ENCODE measurements at regions not wholly inside any gene's neighbourhood (a gene's known extent, or its start where the extent isn't known, plus 50 kb on each side); places are given as distances from the start of the nearest gene placed in this dataset.

DNA sequence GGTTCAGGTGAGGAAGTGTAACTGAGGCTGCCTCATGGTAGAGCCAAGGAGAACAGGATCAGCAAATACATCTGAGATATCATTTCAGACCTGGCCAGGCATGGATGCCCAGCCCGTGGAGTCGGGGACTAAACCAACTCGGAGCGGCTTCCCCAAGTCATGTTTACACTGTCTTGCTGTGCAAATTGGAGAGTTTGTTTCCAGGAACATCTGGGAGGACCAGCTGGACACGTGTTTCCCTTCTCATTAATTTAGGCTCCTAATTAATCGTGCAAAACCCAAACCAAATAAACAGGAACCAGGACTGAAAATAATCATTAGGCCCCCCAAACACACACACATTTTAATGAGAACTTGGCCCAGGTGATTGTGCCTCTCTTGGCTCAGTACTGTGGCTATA, 70.9 kb upstream of the SALL1 start (continued):
- TF ChIP-seq, protein P1, sequence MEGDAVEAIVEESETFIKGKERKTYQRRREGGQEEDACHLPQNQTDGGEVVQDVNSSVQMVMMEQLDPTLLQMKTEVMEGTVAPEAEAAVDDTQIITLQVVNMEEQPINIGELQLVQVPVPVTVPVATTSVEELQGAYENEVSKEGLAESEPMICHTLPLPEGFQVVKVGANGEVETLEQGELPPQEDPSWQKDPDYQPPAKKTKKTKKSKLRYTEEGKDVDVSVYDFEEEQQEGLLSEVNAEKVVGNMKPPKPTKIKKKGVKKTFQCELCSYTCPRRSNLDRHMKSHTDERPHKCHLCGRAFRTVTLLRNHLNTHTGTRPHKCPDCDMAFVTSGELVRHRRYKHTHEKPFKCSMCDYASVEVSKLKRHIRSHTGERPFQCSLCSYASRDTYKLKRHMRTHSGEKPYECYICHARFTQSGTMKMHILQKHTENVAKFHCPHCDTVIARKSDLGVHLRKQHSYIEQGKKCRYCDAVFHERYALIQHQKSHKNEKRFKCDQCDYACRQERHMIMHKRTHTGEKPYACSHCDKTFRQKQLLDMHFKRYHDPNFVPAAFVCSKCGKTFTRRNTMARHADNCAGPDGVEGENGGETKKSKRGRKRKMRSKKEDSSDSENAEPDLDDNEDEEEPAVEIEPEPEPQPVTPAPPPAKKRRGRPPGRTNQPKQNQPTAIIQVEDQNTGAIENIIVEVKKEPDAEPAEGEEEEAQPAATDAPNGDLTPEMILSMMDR (conservative IDR thresholded peaks at IDR 0.05; ENCODE audit: low read depth in 2 of 2) = no peak
- no peak for TF ChIP-seq STAT1 (IDR thresholded peaks at IDR 0.05; ENCODE audit: unreplicated experiment)
- TF ChIP-seq, protein P2, sequence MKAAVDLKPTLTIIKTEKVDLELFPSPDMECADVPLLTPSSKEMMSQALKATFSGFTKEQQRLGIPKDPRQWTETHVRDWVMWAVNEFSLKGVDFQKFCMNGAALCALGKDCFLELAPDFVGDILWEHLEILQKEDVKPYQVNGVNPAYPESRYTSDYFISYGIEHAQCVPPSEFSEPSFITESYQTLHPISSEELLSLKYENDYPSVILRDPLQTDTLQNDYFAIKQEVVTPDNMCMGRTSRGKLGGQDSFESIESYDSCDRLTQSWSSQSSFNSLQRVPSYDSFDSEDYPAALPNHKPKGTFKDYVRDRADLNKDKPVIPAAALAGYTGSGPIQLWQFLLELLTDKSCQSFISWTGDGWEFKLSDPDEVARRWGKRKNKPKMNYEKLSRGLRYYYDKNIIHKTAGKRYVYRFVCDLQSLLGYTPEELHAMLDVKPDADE (IDR thresholded peaks at IDR 0.05) = no peak

- Histone ChIP-seq H3K9me2 (ENCODE audit: insufficient read depth) (0 out of 2 replicates have a peak, but pooled peaks cover 4% of the 10 kb centered on the region), H3K4me1 (ENCODE audit: insufficient read depth) (no peaks in the 10 kb centered on the region), H3K4me3 (no peak overlapping the region), H3F3A (replicated peaks; ENCODE audit: low read depth) (no peaks in the 10 kb centered on the region), H3K36me3 (ENCODE audit: insufficient read depth) (no peaks in the 10 kb centered on the region), H2AFZ (no peak overlapping the region), H3K27ac (ENCODE audit: low read depth) (no peak overlapping the region), H4K20me1 (replicated peaks; ENCODE audit: insufficient read depth) (no peaks in the 10 kb centered on the region), H3K4me2 (no peak overlapping the region), H3K27me3 (ENCODE audit: insufficient read depth) (no peaks in the 10 kb centered on the region), H3K79me2 (replicated peaks; ENCODE audit: insufficient read depth) (no peaks in the 10 kb centered on the region)
- Mint-ChIP-seq H3K36me3 (ENCODE audit: low read depth) (peaks cover under 1% of the 10 kb centered on the region; the same call in 1 of the 3 replicates), H3K9me3 (peaks cover under 1% of the 10 kb centered on the region), H3K4me1 (peaks cover 3% of the 10 kb centered on the region; the same call in 2 of the 3 replicates), H3K4me3 (no peak overlapping the region), H3K27me3 (ENCODE audit: insufficient read depth, low read depth, poor library complexity) (no peaks in the 10 kb centered on the region), H3K27ac (no peak overlapping the region)
- ATAC-seq (no peak), DNase-seq (ENCODE audit: low spot score) (no peak)
- no peak for TF ChIP-seq CREB1 (CRISPR knock-in tag; IDR thresholded peaks at IDR 0.05; ENCODE audit: low read depth)
- TF ChIP-seq EZH2phosphoT487 (IDR thresholded peaks at IDR 0.05; ENCODE audit: unreplicated experiment) = no peak
- no peak for TF ChIP-seq EZH2 (IDR thresholded peaks at IDR 0.05; ENCODE audit: low read depth, unreplicated experiment)
- TF ChIP-seq ZNF331 (CRISPR knock-in tag; IDR thresholded peaks at IDR 0.05; ENCODE audit: low read depth) = no peak
- TF ChIP-seq NANOG (IDR thresholded peaks at IDR 0.05; ENCODE audit: borderline replicate concordance) = no peak
- TF ChIP-seq, protein P3, sequence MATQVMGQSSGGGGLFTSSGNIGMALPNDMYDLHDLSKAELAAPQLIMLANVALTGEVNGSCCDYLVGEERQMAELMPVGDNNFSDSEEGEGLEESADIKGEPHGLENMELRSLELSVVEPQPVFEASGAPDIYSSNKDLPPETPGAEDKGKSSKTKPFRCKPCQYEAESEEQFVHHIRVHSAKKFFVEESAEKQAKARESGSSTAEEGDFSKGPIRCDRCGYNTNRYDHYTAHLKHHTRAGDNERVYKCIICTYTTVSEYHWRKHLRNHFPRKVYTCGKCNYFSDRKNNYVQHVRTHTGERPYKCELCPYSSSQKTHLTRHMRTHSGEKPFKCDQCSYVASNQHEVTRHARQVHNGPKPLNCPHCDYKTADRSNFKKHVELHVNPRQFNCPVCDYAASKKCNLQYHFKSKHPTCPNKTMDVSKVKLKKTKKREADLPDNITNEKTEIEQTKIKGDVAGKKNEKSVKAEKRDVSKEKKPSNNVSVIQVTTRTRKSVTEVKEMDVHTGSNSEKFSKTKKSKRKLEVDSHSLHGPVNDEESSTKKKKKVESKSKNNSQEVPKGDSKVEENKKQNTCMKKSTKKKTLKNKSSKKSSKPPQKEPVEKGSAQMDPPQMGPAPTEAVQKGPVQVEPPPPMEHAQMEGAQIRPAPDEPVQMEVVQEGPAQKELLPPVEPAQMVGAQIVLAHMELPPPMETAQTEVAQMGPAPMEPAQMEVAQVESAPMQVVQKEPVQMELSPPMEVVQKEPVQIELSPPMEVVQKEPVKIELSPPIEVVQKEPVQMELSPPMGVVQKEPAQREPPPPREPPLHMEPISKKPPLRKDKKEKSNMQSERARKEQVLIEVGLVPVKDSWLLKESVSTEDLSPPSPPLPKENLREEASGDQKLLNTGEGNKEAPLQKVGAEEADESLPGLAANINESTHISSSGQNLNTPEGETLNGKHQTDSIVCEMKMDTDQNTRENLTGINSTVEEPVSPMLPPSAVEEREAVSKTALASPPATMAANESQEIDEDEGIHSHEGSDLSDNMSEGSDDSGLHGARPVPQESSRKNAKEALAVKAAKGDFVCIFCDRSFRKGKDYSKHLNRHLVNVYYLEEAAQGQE (IDR thresholded peaks at IDR 0.05; ENCODE audit: unreplicated experiment) = no peak
- no peak for TF ChIP-seq STAT1 (IDR thresholded peaks at IDR 0.05; ENCODE audit: unreplicated experiment)
- TF ChIP-seq, protein P4, sequence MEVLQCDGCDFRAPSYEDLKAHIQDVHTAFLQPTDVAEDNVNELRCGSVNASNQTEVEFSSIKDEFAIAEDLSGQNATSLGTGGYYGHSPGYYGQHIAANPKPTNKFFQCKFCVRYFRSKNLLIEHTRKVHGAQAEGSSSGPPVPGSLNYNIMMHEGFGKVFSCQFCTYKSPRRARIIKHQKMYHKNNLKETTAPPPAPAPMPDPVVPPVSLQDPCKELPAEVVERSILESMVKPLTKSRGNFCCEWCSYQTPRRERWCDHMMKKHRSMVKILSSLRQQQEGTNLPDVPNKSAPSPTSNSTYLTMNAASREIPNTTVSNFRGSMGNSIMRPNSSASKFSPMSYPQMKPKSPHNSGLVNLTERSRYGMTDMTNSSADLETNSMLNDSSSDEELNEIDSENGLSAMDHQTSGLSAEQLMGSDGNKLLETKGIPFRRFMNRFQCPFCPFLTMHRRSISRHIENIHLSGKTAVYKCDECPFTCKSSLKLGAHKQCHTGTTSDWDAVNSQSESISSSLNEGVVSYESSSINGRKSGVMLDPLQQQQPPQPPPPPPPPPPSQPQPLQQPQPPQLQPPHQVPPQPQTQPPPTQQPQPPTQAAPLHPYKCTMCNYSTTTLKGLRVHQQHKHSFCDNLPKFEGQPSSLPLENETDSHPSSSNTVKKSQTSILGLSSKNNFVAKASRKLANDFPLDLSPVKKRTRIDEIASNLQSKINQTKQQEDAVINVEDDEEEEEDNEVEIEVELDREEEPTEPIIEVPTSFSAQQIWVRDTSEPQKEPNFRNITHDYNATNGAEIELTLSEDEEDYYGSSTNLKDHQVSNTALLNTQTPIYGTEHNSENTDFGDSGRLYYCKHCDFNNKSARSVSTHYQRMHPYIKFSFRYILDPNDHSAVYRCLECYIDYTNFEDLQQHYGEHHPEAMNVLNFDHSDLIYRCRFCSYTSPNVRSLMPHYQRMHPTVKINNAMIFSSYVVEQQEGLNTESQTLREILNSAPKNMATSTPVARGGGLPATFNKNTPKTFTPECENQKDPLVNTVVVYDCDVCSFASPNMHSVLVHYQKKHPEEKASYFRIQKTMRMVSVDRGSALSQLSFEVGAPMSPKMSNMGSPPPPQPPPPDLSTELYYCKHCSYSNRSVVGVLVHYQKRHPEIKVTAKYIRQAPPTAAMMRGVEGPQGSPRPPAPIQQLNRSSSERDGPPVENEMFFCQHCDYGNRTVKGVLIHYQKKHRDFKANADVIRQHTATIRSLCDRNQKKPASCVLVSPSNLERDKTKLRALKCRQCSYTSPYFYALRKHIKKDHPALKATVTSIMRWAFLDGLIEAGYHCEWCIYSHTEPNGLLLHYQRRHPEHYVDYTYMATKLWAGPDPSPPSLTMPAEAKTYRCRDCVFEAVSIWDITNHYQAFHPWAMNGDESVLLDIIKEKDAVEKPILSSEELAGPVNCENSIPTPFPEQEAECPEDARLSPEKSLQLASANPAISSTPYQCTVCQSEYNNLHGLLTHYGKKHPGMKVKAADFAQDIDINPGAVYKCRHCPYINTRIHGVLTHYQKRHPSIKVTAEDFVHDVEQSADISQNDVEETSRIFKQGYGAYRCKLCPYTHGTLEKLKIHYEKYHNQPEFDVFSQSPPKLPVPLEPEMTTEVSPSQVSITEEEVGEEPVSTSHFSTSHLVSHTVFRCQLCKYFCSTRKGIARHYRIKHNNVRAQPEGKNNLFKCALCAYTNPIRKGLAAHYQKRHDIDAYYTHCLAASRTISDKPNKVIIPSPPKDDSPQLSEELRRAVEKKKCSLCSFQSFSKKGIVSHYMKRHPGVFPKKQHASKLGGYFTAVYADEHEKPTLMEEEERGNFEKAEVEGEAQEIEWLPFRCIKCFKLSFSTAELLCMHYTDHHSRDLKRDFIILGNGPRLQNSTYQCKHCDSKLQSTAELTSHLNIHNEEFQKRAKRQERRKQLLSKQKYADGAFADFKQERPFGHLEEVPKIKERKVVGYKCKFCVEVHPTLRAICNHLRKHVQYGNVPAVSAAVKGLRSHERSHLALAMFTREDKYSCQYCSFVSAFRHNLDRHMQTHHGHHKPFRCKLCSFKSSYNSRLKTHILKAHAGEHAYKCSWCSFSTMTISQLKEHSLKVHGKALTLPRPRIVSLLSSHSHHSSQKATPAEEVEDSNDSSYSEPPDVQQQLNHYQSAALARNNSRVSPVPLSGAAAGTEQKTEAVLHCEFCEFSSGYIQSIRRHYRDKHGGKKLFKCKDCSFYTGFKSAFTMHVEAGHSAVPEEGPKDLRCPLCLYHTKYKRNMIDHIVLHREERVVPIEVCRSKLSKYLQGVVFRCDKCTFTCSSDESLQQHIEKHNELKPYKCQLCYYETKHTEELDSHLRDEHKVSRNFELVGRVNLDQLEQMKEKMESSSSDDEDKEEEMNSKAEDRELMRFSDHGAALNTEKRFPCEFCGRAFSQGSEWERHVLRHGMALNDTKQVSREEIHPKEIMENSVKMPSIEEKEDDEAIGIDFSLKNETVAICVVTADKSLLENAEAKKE (CRISPR knock-in tag; IDR thresholded peaks at IDR 0.05) = no peak
- TF ChIP-seq POLR2AphosphoS5 (IDR thresholded peaks at IDR 0.05; ENCODE audit: low read depth) = no peak
- TF ChIP-seq, protein P2 (IDR thresholded peaks at IDR 0.05) = no peak
- no peak for TF ChIP-seq JUNB (IDR thresholded peaks at IDR 0.05; ENCODE audit: unreplicated experiment)
Observed at GRCh38 chr16:51211148-51211547, 60.1 kb upstream of the SALL1 start.
